NCI-H1436 (cell line): ENCODE measurements at regions not wholly inside any gene's neighbourhood (a gene's known extent, or its start where the extent isn't known, plus 50 kb on each side); places are given as distances from the start of the nearest gene placed in this dataset.

Experiments used
- DNase-seq: peaks from one replicate; lab custom pipeline; 2025; lab: John Stamatoyannopoulos, UW

GRCh38 chr17:69764146-69764545 lies 310.9 kb upstream of the KCNJ16 start:
- no peak for DNase-seq

- DNase-seq, result no peak
These were observed 306.0 kb upstream of the KCNJ16 start for GRCh38 chr17:69769050-69769449.

- no peak for DNase-seq
These were observed 301.9 kb upstream of the KCNJ16 start for GRCh38 chr17:69773081-69773480.

DNA sequence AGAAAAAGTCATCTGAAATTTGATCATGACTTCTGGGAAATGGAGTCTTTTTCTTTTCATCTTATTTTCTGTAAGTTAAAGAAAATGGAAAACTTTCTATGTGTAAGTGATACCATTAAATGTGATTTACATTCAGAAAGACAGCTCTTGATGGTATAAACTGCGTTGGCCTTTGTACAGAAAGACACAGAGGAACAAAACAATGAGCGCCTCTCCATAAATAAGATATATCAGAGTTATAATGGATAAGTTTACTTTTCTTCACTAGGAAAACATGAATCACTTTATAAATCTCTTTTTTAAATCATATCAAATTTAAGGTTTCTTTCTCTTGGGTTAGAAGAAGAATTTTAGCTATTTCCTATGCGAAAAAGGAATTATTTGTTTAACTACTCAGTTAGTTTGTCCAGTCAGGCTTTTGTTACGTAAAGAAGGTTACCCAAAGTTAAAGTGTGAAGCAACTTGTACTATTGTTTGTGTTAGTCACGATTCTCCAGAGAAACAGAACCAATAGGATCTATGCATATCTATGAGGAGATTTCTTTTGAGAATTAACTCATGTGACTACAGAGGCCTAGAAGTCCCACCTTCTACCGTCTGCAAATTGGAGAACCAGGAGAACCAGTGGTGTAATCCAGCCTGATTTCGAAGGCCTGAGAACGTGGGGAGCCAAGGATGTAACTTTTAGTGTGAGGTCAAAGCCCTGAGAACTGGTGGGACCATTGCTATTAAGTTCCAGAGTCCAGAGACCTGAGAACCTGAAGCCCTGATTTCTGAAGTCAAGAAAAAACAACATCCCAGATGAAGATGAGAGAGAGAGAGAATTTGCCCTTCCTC lies 295.4 kb upstream of the KCNJ16 start:
- DNase-seq, result no peak

DNA sequence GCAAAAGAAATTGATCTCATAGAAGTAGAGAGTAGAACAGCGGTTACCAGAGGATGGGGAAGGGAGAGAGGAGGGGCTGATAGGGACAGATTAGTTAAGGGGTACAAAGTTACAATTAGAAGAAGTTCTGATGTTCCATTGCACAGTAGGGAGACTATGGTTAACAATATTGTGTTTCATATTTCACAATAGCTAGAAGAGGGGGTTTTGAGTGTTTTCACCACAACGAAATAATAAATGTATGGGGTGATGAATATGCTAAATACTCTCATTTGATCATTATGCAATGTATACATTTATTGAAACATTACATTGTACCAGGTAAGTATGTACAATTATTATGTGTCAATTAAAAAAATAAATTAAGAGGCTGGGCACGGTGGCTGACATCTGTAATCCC lies 291.2 kb upstream of the KCNJ16 start:
- DNase-seq, result no peak

DNA sequence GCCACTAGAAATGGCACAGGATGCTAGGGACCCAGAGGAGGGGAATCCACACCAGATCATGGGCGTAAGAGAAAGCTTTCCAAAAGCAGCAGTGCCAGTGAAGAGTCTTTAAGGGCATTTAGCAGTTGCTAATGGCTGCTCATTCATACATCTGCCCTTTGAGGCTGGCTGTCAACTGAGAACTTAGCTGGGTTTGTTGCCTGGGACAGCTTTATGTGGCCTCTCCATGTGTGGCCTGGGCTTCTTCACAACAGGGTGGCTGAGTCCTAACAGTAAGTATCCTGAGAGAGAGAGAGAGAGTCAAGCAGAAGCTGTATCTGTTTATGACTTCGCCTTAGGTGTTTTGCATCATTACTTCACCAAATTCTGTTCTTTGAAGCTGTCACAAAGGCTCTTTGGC lies 286.1 kb upstream of the KCNJ16 start:
- no peak for DNase-seq

DNA sequence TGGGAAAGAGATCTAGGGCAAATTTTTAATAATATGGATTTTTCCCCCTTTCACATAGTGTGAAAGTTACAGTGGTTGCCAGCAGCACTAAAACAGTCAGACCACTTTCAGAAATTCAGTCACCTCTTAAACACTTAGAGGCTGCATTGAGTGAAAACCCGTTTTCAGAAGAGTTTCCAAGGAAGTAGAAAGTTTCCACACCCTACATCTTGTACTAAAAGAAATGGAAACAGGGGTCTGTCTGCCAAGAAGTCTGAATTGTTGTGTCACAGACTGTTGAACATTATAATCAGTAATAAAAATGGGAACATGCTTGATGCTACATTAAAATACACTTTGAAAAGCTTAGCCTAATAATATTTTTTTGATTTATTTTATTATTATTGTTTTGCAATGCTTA lies 278.9 kb upstream of the KCNJ16 start:
- DNase-seq, result no peak

DNA sequence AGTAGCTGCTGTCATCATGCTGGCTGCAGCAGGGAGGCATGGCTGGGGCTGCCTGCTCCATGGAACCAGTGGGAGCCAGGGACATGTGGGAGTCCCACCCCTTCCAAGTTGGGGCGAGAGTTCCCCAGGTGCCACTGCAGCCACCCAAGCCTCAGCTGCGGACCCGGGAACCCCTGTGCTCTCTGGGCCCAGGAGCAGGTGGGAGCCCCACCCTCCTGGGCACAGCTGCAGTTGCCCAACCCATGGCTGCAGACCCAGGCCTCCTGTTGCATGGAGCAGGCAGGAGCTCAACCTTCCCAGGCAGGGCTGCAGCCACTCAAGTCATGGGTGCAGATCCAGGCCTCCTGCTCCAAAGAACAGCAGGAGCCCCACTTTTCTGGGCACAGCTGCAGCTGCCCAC lies 274.2 kb upstream of the KCNJ16 start:
- no peak for DNase-seq

- no peak for DNase-seq
These were observed 273.7 kb upstream of the KCNJ16 start for GRCh38 chr17:69801368-69801767.

DNA sequence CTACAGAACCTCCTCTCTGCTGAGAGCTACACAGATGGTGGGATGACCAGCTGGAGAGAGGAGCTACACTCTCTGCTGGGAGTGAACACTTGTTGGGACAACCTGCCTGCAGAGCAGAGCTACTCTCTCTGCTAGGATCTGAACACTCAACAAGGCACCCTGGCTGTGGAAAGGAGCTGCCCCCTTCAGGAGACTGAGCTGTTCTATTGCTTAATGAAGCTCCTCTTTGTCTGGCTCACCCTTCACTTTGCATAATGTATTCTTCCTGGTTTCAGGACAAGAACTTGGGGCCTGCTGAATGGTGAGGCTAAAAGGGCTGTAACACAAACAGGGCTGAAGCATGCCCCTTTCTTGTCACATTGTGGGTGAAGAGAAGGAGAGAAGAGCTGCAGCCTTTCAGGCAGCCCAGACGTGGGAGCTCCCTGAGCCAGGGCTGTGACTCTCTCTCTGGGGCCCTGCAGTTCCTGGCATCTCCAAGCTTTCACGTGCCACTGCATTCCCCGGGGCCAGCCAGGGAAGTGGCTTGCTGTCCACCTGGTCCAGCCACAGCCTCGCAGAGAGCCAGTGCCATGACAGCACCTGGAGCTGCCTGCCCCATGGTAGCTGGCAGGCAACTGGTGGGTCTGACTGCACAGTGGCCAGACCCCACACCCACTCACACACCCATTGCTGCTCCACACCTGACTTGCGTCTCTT lies 272.8 kb upstream of the KCNJ16 start:
- DNase-seq, result no peak

DNA sequence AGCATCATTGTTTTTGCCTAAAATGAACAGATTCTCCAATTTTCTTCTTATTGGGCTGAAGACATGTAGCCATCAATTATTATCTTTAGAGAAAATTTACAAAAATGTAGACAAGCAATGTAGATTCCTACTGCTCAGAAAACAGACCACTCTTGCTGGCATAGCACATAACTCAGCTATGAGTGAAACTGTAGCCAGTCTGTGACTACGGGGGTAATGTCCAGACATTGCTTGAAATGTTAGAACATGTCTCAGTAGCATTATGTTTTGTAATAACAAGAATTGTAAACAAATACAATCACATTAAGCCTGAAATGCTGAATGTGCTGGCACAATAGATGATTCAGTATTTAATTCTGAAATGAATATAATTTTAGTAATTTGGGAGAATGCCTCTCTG lies 265.7 kb upstream of the KCNJ16 start:
- no peak for DNase-seq

GRCh38 chr17:69810326-69810965 lies 264.6 kb upstream of the KCNJ16 start:
- DNase-seq, result no peak

DNA sequence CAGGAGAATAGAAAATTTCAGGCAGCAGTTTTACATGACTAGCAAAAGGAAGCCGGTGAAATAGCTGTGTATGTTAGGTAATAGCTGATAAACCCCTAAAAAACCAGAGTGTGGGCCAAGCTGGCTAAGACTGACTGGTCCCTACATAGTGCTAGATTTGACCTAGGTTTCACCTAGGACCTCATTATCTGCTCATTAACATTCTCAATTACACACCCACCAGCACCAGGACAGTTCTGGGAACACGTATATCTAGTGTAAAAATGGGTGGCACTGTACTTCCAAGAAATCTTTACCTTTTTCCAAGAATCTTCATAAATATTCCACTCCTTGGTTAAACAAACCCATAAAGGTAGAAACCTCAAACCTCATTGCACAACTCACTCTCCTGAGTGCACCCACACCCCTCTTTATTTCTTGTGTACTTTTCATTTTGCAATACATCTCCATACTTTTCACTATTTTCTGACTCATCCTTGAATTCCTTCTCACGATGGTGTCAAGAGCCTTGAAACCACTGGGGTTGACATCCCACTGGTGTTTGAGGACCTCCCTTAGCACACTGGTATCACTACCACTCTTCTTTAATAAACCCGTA lies 262.7 kb upstream of the KCNJ16 start:
- no peak for DNase-seq

GRCh38 chr17:69814031-69814430 lies 261.0 kb upstream of the KCNJ16 start:
- DNase-seq, result no peak

DNA sequence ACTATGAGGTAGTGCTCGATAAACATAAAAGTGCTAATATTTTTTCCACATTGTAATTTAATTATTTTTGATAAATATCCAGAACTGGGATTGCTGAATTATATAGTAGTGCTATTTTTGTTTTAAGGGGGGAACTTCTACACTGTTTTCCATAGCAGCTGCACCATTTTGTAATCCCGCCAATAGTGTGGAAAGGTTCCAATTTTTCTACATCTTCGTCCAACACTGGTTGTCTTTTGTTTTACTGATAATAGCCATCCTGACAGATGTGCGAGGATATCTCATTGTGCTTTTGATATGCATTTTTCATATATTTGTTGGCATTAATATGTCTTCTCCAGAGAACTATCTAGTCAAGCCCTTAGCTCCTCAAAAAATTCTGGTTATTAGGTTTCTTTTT lies 259.6 kb upstream of the KCNJ16 start:
- no peak for DNase-seq

GRCh38 chr17:69818467-69818866 lies 256.6 kb upstream of the KCNJ16 start:
- DNase-seq, result no peak

DNA sequence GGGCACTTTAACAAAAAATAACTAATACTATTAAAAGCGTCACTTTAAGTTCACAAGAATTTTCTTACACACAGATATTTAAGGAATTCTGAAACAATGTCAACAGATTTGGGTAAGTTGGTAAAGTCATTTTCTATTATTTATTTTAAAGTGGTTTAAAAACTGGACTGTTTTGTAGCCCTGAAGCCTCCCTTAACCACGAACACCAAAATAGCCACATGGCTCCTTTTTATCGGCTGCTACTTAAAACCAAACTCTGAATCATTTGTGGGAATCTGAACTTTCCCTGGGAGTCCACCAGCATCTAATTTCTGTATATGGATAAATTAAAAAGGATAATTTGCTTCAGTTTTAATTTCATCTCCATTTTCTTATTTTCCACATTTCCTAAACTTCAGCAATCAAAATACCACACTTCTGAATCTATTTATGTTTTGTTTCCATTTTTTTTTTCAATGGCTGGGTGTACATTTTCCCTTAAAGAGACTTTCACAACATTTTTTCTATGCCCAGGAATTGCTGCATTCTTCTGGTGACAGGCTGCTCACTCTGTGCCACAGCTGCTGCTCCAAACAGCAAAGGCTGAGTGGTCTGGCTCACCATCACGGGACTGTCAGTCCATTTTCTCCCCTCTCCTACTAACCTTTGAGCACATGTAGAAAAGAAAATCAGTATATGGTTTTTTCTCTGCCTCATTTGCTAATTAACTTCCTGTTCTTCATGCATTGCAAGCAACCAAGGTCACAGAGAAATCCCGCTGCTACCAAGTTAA lies 255.5 kb upstream of the KCNJ16 start:
- DNase-seq, result no peak

- DNase-seq, result no peak
These were observed 254.1 kb upstream of the KCNJ16 start for GRCh38 chr17:69820876-69821473.

DNA sequence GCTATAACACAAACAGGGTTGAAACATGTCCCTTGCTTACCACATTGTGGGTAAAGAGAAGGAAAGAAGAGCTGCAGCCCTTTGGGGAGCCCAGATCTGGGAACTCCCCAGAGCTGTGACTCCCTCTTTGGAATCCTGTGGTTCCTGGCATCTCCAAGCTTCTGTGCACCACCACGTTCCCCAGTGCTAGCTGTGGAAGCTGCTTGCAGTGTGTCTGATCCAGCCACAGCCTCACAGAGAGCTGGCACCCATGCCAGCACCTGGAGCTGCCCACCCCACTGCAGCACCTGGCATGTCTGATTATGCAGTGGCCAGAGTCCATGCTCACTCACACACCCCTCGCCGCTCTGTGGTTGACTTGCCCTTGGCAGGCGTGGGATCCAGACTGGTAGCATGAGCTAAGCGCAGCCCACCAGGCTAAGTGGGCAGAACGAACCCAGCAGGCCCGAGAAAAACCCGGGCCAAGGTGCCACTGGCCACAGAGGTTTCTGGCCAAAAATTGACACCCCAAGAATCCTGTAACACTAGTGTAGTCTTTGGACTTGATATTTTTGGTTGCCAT lies 252.6 kb upstream of the KCNJ16 start:
- DNase-seq, result no peak

GRCh38 chr17:69828087-69828486 lies 246.9 kb upstream of the KCNJ16 start:
- no peak for DNase-seq

GRCh38 chr17:69834494-69834893 lies 240.5 kb upstream of the KCNJ16 start:
- DNase-seq, result no peak
